NCI-H2171 (cell line): ENCODE measurements at regions not wholly inside any gene's neighbourhood (a gene's known extent, or its start where the extent isn't known, plus 50 kb on each side); places are given as distances from the start of the nearest gene placed in this dataset.

Source experiments
- DNase-seq: peaks from one replicate; lab custom pipeline; 2025; lab: John Stamatoyannopoulos, UW

DNA sequence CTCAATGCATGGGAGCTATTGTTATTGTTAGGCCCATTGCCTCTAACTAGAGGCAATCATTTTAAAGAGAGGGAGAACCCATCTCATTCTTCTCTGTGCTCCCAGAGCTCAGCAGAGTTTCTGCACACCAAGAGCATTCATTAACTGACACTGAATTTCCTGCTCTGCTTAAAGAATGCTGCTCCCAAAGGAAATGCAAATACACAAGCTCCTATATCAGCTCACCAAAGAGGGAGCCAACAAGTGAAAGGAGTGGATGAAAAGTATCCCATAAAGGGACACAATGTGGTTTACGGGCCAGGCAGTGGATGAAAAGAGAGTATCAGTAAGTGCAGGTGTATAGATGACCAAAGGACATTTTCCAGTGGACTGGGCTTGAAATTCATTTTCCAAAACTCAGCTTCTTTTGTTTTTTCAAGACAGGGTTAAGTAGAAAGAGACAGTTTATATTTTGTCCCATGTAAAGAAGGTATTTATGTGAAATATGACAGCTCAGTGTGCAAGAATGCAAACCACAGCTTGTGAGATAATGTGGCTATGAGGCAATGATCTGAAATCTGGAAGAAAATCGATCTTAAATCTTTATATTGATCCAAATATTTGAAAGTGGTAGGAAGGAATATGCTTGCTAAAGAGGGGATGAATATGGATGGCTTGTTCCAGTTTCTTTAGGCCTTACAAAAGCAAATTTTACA, 207.7 kb upstream of the CAMK1G start:
- DNase-seq = no peak

GRCh38 chr1:209376774-209377173, 206.7 kb upstream of the CAMK1G start:
- no peak for DNase-seq

DNA sequence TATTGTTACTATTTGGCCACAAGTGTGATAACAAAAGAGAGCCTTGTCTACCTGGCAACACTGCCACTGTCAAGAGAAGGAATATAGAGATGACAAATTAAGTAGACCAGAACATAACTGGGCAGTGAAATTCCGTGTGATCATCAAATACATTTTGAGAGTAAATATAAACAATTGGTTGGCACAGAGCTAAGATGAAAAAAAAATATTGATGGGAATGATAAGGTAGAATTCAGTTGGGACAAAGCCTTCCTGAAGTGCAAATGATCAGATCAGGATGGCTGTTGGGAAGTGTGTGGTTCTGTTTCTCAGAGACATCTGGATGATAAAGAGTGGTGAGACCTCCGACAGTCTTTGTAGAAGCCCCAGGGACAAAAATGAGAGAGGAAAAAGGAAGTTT, 205.5 kb upstream of the CAMK1G start:
- no peak for DNase-seq

DNA sequence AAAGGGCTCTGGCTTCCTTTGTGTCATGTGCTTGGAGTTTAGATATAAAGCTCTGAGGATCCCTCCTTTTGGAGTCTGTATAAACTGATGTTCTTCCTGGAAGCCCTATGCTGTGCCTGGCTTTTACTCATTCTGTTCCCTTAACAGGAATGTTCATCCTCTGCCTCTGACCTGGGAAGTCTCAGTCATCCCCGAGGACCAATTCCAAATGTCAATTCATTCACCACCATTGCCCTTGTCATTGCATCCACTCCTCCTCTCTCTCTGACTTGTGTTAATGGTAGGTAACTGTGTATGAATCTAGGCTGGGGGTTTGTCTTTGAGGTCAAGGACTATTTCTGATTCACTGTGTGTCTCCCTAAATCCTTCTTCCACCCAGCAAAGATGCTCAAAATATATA, 204.2 kb upstream of the CAMK1G start:
- DNase-seq = no peak

GRCh38 chr1:209380420-209380819, 203.1 kb upstream of the CAMK1G start:
- DNase-seq = no peak

- DNase-seq = peak; percentile 7
Observed at GRCh38 chr1:209382231-209383100, 201.0 kb upstream of the CAMK1G start.

GRCh38 chr1:209383422-209383821, 200.1 kb upstream of the CAMK1G start:
- DNase-seq = no peak

GRCh38 chr1:209383907-209384709, 199.4 kb upstream of the CAMK1G start:
- DNase-seq = peak; percentile 11

- DNase-seq = no peak
Observed at GRCh38 chr1:209384710-209385550, 198.6 kb upstream of the CAMK1G start.

DNA sequence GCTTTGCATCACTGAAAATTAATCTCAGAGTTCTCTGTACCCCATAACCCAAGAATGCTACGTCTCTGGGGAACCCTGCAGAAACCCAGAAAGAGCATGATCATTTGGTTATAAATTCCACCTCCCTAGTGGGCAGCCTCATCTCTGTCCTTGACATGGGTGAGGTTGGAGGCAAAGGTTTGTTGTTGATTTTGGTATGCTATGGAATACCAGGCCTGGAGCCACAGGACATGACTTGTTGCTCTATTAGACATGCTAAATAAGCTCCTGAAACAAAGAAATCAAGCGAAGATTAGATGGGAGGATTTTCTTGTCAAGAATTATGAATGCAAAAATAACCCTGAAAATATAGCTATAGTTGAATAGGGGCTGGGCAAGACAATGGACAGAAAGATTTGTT, 197.4 kb upstream of the CAMK1G start:
- no peak for DNase-seq

GRCh38 chr1:209387271-209387968, 196.1 kb upstream of the CAMK1G start:
- no peak for DNase-seq

GRCh38 chr1:209387969-209388329, 195.6 kb upstream of the CAMK1G start:
- no peak for DNase-seq

GRCh38 chr1:209388358-209388757, 195.2 kb upstream of the CAMK1G start:
- no peak for DNase-seq

DNA sequence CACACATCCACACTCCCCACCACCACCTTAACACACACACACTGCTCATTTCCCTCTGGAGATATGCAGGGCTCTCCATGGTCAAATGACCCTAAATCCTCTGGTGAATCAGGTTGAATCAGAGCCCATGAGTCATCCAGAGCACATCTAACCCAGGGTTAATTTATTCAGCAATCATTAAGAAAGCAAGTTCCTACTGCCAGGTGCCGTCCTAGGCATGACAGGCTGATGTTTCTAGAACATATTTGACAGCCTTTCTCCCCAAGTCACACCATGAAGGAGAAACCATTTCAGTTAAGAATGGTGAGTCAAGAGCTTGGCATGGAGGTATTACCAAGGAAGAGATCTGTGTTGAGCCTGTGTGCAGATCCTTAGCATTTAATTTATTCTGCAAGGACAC, 194.3 kb upstream of the CAMK1G start:
- no peak for DNase-seq

- DNase-seq = no peak
Observed at GRCh38 chr1:209389975-209390374, 193.5 kb upstream of the CAMK1G start.

GRCh38 chr1:209390764-209391163, 192.8 kb upstream of the CAMK1G start:
- DNase-seq = no peak

GRCh38 chr1:209391792-209392191, 191.7 kb upstream of the CAMK1G start:
- no peak for DNase-seq

GRCh38 chr1:209395169-209395568, 188.3 kb upstream of the CAMK1G start:
- no peak for DNase-seq

GRCh38 chr1:209397371-209397770, 186.1 kb upstream of the CAMK1G start:
- DNase-seq = no peak

- no peak for DNase-seq
Observed at GRCh38 chr1:209397910-209398309, 185.6 kb upstream of the CAMK1G start.

GRCh38 chr1:209398313-209398991, 185.1 kb upstream of the CAMK1G start:
- no peak for DNase-seq
